ENCODE measurements at regions not wholly inside any gene's neighbourhood (a gene's known extent, or its start where the extent isn't known, plus 50 kb on each side); places are given as distances from the start of the nearest gene placed in this dataset.
"Not testable (repeated sequence)": the region's sequence is repeated elsewhere in the genome, so short reads cannot be mapped to it uniquely, and the experiment has no call there.

DNA sequence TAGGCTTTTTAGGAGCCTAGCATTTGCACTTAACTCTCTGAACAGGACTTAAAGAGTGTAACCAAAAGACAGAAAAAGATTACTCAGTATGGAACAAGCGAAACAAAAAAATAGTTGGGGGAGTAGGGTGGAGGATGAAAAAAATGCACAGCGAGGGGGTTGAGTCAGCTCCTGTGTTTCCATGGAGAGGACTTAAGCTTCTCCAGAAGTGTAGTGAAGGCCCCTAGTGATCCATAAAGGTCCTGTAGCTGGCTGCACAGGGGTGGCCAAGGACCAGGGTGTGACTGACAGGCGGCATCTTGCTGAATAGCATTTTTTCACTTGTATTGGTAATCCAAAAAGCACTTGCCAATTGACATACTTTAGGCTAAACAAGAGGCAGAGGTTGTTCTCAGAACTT, 533.9 kb downstream of the RFPL4B start:
- no peak for DNase-seq (ENCODE audit: low read depth)

DNA sequence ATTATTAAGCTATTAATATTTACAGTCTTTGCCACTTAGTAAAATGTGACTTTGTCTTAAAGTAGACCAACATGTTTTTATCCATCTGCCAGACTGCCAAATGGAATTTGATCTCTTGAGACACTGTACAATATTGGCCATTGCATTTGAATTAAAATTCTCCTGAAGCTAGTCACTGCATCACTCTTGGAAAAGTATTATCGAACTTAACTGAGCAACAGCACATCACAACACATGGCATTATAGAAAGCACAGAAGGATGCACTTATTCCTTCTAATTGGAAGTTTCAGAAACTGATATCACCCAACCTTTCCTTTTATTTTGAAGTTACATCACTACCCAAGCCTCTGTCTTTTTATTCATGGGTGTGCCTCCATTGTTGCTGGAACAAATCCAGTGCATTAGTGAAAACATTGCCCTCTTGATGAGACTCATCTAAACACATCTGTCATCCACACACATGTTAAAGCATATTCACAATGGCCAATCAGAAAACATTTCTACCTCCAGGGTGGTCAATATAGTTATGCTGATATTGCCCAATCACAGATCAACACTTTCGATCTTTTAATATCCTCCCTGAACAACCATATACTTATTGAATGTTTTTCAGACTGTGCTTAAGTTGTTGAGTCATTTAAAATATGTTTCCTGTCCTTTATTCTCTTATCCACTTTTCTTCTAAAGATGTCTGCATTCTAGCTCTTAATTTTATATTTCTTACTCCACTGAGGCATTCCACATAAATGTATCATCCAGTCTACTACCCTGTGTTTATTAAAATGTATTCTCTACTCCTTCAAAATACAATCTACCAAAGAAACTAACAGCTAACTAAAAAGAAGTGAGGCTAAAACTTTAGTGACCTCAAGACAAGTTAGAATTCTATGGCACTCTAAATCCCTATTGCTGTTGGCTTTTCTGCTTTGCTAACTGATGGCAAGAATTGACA, 535.0 kb downstream of the RFPL4B start:
- DNase-seq (ENCODE audit: low read depth), result no peak

DNA sequence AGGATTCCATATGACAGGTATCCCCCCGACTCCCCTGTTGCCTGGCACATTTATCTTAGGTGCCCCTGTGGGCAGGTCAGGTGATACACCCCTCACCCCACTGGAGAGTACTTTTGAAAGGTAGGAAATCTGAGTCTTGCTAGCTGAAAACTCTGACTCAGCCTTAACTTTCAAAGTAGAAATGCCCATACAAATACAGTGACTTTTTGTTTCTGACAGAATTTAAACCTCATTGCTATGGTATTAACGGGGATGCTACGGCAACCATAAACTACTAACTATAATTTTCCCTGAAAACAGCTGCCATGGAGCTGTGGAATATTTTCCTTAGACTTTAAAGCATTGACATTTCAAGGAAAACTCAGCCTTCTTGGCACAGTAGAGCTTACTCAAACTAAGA, 536.0 kb downstream of the RFPL4B start:
- no peak for DNase-seq (ENCODE audit: low read depth)

DNA sequence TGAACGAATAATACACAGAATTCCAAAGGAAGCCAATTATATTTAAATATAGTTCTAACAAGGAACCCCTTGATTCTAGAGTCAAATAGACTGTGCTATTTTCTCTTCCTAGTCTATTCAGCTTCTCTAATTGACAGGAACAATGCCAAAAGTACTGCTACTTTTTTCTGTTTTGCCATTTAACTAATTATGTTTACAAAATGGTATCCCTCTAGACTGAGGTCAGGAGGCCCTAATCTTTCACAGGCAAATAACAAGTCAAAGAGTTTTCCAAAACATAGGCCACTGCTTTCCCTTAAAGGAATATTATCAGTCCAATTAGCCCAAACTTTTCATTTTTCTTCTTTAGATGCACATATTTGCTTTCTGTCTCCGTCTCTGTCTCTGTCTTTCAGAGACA, 539.3 kb downstream of the RFPL4B start:
- DNase-seq (ENCODE audit: low read depth), result no peak

DNA sequence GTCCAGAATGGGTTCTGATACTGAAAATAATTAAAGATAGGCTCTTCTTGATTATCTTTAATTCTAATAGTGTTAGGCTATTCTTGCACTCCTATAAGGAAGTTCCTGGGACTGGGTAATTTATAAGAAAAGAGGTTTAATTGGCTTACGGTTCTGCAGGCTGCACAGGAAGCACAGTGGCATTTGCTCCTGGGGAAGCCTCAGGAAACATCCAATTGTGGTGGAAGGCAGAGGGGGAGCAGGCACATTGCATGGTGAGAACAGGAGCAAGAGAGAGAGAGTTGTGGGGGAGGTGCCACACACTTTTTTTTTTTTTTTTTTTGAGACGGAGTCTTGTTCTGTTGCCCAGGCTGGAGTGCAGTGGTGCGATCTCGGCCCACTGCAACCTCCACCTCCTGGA, 540.3 kb downstream of the RFPL4B start:
- DNase-seq (ENCODE audit: low read depth), result not testable (repeated sequence)

DNA sequence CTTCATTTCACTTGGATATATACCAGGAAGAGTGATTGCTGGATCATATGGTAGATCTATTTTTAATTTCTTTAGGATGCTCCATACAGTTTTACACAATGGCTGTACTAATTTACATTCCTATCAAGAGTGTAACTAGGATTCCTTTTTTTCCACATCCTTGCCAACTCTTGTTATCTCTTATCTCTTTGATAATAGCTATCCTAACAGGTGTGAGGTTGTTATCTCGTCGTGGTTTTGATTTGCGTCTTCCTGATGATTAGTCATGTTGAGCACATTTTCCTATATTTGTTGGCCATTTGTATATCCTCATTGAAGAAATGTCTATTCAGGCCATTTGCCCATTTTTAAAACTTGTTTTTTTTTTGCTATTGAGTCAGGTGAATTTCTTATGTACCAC, 552.4 kb downstream of the RFPL4B start:
- no peak for DNase-seq (ENCODE audit: low read depth)

DNA sequence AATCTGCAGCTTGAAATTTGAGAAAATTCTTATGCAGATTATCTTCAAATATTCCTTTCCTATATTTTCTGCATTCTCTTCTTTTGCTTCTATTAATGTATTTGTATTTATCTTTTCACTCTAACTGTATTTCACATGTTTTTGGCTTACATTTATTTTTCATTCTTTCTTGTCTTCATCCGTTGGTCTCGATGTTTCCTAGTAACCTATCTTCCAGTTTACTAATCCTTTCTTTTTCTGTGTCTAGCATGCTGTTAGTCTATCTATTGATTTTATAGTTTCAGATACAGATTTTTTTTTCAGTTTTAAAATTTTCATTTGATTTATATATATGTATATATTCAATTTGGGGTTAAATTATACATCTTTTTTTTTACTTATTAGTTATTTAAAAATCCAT, 556.2 kb downstream of the RFPL4B start:
- DNase-seq (ENCODE audit: low read depth), result no peak

DNA sequence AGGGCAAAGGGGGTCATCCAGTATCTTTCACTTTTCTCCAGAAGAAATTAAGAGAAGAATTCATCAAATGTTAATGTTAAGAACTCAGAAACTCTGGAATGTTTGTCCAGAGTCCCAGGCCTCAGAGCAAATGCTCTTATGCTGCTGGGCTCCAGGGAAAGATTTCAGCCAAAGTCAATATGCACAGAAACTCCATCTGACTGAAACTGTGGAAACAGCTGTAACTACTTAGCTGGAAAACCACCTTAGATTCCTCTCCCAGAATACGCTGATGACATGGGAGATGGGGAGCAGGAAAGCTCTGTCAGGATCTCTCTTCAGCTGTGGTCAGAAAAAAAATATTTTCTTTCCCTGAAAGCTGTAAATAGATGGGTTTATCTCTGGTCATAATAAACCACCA, 559.6 kb downstream of the RFPL4B start:
- DNase-seq (ENCODE audit: low read depth), result no peak

DNA sequence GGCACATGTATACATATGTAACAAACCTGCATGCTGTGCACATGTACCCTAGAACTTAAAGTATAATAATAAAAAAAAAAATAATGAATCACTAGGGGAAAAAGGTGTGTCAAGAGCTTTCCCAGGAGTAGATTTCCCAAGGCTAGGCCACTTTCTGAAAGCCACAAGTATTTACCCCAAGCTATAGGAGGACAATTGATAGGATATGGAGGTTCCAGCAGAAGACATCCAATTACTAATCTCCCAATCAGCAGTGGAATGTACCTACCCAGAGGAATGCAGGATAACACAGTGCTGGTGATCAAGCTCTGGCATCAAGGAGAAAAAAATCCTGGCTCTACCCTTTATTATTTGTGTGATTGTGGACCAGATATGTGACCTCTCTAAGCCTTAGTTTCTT, 562.7 kb downstream of the RFPL4B start:
- DNase-seq (ENCODE audit: low read depth), result no peak

DNA sequence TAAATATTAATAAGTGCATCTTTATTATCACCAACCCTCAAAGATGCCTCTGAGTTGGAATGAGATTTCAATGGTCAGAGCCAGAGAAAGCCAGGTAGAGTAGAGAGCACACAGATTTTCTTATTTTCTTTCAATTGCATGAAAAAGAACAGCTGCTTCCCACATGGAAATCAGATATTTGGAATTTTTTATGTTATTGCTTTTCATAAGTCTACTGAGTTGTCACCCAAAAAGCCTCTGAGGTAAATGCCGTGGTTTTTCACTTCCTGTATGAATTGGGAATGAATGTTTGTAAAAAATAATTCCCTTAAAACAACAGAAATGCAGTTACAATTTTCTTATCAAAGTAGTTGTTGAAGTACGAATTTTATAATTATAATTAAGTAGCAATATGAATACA, 563.1 kb downstream of the RFPL4B start:
- no peak for DNase-seq (ENCODE audit: low read depth)

DNA sequence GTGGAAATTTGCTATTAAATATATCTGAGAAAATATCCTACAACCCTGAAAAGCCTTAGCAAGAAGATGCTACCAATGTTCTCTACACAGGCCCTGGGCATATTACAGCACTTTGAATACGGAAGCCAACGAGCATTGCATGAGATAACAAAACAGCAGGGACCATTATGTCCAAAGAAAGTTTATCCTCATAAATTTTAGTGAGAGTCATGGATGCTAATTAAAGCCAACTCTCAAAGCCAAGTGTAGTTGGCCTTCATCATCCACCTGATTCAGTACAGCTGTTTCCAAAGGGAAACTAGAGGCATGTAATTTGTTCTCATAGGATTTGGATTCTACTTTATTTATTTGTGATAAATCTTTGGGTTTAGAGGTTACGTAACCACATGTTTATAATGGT, 564.8 kb downstream of the RFPL4B start:
- DNase-seq (ENCODE audit: low read depth), result no peak

DNA sequence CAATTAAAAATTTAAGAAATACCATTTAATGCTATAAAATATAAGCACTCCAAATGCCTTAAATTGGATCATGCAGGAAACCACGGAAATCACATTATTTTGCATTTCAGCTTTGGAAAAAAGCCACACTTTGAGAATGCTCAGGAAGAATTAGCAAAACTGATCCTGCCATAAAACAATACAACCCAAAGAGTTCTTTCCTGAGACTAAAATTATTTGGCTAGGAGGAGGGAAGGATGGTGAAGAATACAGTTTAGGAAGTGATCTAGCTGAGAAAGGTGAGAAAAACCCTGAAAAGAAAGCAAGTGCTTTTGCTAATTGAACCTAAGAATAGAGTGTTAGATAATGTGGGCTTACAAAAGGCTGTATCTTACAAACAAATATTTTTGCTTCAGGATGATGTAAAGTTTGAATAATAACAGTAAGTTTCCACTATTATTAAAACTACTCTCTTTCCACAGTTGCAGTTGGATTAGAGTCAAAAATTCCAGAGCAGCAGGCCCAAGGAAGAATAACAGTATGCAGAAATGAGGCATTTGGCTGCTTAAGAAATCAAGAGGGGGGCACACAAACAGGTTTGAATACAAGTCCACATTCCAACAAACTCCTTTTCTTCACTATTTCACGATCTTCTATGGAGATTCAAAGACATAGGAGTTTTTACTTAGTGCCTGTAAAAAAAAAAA, 565.4 kb downstream of the RFPL4B start:
- DNase-seq (ENCODE audit: low read depth), result no peak

DNA sequence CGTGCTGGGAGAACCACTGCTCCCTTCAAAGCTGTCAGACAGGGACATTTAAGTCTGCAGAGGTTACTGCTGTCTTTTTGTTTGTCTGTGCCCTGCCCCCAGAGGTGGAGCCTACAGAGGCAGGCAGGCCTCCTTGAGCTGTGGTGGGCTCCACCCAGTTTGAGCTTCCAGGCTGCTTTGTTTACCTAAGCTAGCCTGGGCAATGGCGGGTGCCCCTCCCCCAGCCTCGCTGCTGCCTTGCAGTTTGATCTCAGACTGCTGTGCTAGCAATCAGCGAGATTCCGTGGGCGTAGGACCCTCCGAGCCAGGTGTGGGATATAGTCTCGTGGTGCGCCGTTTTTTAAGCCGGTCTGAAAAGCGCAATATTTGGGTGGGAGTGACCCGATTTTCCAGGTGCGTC, 572.6 kb downstream of the RFPL4B start:
- not testable (repeated sequence) for DNase-seq (ENCODE audit: low read depth)

DNA sequence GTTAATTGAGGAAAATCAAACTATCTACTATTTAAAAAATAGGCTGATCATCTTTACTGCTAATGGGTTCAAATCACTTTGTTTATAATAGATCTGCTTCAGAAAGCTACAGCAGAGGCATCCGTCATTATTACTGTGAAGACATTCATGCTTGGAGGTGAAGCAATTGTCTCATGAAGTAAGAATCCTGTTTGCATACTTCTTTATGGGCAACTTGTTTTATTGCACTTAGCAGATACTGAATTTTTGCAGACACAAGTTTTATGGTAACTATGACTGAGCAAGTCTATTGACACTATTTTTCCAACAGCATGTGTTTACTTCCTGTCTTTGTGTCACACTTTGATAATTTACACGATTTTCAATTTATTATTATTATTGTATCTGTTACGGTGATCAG, 573.9 kb downstream of the RFPL4B start:
- no peak for DNase-seq (ENCODE audit: low read depth)

DNA sequence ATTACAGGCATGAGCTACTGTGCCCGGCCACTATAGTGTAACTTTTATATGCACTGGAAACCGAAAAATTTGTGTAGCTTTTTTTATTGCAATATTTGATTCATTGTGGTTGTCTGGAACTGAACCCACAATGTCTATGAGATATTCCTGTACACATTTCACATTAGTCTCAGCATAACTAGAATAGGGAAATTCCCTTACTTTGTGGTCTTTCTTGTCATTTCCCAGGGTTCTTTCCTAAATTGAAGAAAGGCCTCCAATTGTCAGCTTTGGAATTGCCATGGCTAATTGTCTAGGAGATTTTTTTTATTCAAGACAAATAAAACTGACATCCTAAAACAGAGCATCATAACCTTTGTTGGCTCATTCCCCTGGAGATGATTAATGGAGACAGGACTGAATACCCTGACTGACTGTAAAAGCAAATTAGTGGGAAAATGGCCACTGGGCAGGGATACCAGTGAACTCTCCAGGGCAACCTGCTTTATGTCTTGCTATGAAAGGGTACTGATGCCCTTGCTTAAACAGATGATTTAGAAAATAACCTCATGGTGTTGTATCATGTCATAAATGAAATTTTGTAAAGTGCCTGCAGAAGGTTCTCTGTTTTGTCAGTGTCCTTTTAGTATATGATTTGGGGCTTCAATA, 576.9 kb downstream of the RFPL4B start:
- DNase-seq (ENCODE audit: low read depth), result no peak

DNA sequence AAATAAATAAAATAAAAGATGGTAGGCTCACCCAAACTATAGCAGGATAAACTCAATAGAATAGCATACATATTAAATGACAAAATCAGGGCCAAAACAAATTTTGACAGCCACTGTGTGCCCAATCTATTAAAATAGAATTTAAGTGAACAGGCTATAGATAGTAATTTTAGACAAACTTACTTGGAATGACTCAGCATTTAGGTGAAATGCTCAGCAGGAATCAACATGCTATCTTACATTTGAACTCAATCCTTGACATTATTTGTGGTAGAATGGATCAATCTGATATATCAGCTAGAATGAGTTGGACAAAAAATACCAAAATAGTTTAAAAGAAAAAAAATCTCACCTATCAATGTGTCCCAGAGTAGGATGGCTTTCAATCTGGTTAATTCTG, 578.6 kb downstream of the RFPL4B start:
- DNase-seq (ENCODE audit: low read depth), result no peak

DNA sequence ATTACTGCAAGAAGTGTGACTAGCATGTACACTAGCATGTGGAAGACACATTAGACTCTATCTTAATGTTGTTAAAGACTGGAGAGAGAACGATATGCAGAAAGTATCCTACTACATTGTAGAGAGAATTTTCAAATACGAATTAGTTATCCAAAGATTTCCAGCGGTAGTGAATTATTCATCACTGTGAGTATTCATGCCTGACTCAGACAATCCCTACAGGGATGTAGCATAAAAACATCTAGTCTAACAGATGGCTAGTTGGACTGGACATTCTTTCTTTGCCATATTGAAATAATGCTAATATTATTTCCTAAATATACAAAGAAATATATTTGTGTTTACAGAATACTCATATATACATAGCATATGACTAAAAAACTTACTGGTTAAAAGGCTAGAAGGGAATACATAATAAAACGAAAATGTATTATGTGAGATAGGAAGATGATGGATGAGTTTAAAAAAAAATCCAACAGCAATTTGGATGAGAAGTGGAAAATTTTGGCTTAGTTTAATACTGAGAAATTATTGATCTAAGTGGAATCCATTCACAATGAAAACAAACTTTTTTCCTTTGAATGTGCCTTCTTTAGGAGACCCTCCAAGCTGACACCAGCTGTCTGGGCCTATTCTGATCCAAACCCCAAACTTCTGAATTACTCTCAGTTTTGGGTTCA, 580.7 kb downstream of the RFPL4B start:
- DNase-seq (ENCODE audit: low read depth), result no peak

DNA sequence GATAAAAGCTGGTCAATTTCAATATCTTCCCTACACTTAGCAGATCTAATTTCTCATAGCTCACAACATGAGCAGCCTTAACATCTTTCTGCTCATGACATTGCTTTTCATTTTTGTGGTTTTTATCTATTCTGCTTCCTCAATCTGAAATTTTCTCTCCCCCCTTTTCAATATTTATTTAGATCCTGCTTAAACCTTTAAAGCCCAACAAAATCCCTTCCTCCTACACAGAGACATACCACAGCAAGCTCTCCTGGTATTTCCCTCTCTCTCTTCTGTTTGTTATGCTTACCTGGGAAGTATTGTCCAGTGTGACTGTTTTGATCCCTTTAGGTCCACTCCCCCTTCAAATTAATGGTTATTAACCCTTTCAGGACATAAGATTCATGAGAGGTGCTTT, 582.5 kb downstream of the RFPL4B start:
- DNase-seq (ENCODE audit: low read depth), result no peak

DNA sequence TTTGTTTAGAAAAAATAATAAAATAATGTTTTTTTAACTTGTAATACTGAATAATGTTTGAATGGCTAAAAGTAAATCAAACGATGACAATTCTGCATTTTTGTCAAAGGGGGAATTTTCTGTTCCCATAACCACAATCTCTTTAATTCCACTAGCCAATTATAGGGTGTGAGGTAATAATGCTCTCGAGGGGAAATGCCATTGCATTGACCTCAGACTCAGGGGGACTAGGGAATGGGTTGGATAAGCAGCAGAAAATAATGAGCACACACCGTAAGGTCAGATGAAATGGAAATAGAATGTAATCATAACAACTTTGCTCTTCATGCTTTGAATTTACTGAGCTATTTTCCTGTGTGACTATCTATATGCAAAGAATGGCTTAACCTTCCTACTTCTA, 584.7 kb downstream of the RFPL4B start:
- no peak for DNase-seq (ENCODE audit: low read depth)

DNA sequence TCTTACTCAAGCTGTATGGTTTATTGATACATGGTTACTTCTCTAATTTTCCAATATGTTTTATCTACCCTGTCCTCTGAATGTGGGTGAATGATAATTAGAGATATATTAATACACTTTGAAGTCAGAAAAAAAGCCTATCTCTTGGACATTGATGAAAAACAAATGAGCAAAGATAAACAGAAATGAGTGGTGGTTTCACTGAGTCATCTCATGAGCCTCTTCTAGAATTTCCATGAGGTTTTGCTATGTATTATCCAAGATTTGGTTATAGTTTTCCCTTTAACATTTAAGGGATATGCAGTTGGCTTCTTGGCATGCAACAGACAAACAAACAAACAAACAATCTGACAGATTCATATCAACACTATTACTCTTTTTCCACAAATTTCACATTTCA, 586.8 kb downstream of the RFPL4B start:
- no peak for DNase-seq (ENCODE audit: low read depth)

DNA sequence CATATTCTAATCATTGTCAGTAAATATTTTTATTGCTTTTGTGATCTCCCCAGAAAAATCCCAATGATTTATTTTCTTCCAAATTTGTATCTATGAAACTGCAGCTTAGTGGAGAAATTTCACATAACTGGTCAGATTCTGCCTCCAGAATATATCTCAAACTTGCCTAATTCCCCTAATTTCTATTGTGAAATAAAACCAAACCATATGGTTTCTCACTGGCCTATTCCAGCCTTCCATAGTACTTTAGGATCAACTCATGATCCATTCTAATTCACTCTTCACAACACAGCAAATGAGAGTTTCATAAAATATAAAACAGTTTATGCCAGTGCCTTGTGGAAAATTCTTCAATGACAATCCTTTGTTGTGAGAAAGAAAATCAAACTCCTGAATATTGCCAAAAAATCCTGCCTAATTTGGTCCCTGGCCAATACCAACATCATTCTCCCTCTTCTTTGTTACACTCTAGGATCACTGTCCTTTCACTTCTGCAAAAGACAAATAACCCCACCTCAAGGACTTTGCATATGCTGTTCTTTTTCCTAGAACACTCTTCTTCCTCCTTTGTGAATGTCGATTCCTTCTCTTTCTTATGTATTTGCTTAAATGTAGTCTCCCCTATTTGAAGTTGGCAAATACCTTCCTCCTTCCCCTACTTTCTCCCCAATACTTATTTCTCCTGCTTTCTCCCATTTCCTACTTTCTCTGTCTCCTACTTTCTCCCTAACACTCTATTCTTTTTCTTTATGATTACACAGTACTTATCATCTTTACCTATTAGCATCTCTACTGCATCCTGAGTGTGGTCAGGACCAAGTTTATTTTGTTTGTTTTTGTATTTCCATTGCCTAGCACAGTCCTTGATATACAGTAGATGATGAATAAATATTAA, 587.5 kb downstream of the RFPL4B start:
- DNase-seq (ENCODE audit: low read depth), result no peak

Measured in T-helper 22 cell (primary cell).